HCT116 (cell line): ENCODE measurements at regions not wholly inside any gene's neighbourhood (a gene's known extent, or its start where the extent isn't known, plus 50 kb on each side); places are given as distances from the start of the nearest gene placed in this dataset.

ENCODE experiments used
- ATAC-seq: fragments of 200-7000 bp; cut with Tn5 transposase; 2 replicates; pipeline ENCODE4 v1.9.1; 2020; ENCODE audit warnings: mild to moderate bottlenecking, moderate library complexity
- BruUV-seq: library from RNA; stranded (reverse); fragments of 400-500 nt; replicated peaks from 2 replicates; lab custom pipeline; 2021; lab: Mats Ljungman, UMichigan
- CTCF ChIA-PET: fragments of 300-600 bp; sonication (Branson Sonifier 250); formaldehyde crosslinking; loops from one replicate; lab custom pipeline; 2021; ENCODE audit warnings: antibody characterized with exemption; lab: Charles Lee
- POLR2A ChIA-PET: fragments of 300-600, 350-600 bp; sonication (Branson Sonifier 250); formaldehyde crosslinking; loops from one replicate; lab custom pipeline; 2021; ENCODE audit warnings: antibody characterized with exemption; lab: Charles Lee
- RAD21 ChIA-PET, 2 experiments: fragments of 300-600 bp; sonication (Branson Sonifier 250); formaldehyde crosslinking; loops; one replicate each; lab custom pipeline; 2023; ENCODE audit warnings: low total read pairs in 2 of 2; ENCODE audit not compliant: uncharacterized antibody in 2 of 2, unreplicated experiment in 2 of 2, low non-redundant PET in 1 of 2; lab: Charles Lee
- DNase-seq: peaks from one replicate; pipeline ENCODE4 v3.0.0-alpha.2; 2010; ENCODE audit warnings: low read depth, low spot score
- H2AFZ ChIP-seq: fragments of 200-600 bp; shearing (Covaris generic), sonication (generic); 2 replicates; pipeline ENCODE4 v1.6.1; 2017; ENCODE audit warnings: low read depth, mixed run types, mixed read lengths, antibody characterized with exemption, low read length; ENCODE audit not compliant: poor library complexity, severe bottlenecking
- H3K27ac ChIP-seq: 2 replicates; pipeline ENCODE4 v1.5.1; 2012; ENCODE audit warnings: low read depth, low read length
- H3K27me3 ChIP-seq: fragments of 200-600 bp; sonication (generic); 2 replicates; pipeline ENCODE4 v1.6.1; 2016; ENCODE audit warnings: mixed run types, low read length, mixed read lengths; ENCODE audit not compliant: insufficient read depth
- H3K36me3 ChIP-seq, 2 experiments: fragments of 200-500 bp in 1 of 2; fragments of 200-600 bp in 1 of 2; sonication (Bioruptor generic) in 1 of 2; sonication (generic) in 1 of 2; 2 replicates each; pipeline versions ENCODE4 v1.5.1 to v1.6.1; 2014 to 2016; ENCODE audit warnings: low read length in 2 of 2, inconsistent platforms in 1 of 2, mixed read lengths in 1 of 2, mixed run types in 1 of 2; ENCODE audit not compliant: insufficient read depth in 2 of 2, control insufficient read depth in 1 of 2
- H3K4me1 ChIP-seq, 2 experiments: fragments of 200-600 bp in 1 of 2; sonication (generic) in 1 of 2; 2 replicates each; pipeline versions ENCODE4 v1.5.1 to v1.6.1; 2012 to 2017; ENCODE audit warnings: low read length in 2 of 2, inconsistent platforms in 1 of 2, mild to moderate bottlenecking in 1 of 2, mixed read lengths in 1 of 2, mixed run types in 1 of 2, moderate library complexity in 1 of 2; ENCODE audit not compliant: insufficient read depth in 2 of 2, control insufficient read depth in 1 of 2
- H3K4me2 ChIP-seq: fragments of 200-600 bp; sonication (generic); 2 replicates; pipeline ENCODE4 v1.6.1; 2017; ENCODE audit warnings: mixed run types, low read length, mixed read lengths
- H3K4me3 ChIP-seq, 2 experiments: fragments of 200-600 bp in 1 of 2; sonication (generic) in 1 of 2; replicated peaks in 1 of 2; 2 replicates each; pipeline ENCODE4 v1.5.1; 2011 to 2016; ENCODE audit warnings: low read length in 2 of 2, control low read depth in 1 of 2, low read depth in 1 of 2, mild to moderate bottlenecking in 1 of 2, mixed read lengths in 1 of 2, mixed run types in 1 of 2
- H3K79me2 ChIP-seq: fragments of 200-600 bp; sonication (generic); 2 replicates; pipeline ENCODE4 v1.6.1; 2017; ENCODE audit warnings: mild to moderate bottlenecking, mixed run types, low read length, moderate library complexity, mixed read lengths; ENCODE audit not compliant: insufficient read depth
- H3K9ac ChIP-seq: fragments of 200-600 bp; sonication (generic); 2 replicates; pipeline ENCODE4 v1.6.1; 2016; ENCODE audit warnings: low read length, mixed read lengths
- H3K9me2 ChIP-seq: fragments of 200-600 bp; sonication (generic), shearing (Covaris generic); 2 replicates; pipeline ENCODE4 v1.6.1; 2017; ENCODE audit warnings: mixed run types, mild to moderate bottlenecking, moderate library complexity; ENCODE audit not compliant: insufficient read depth
- H3K9me3 ChIP-seq, 2 experiments: fragments of 200-500 bp in 1 of 2; fragments of 200-600 bp in 1 of 2; sonication (Bioruptor generic) in 1 of 2; sonication (generic) in 1 of 2; 2 replicates each; pipeline ENCODE4 v1.6.1; 2014 to 2017; ENCODE audit warnings: low read length in 2 of 2, mixed read lengths in 2 of 2, inconsistent platforms in 1 of 2, low read depth in 1 of 2, mild to moderate bottlenecking in 1 of 2, mixed run types in 1 of 2, moderate library complexity in 1 of 2; ENCODE audit not compliant: control insufficient read depth in 1 of 2, insufficient read depth in 1 of 2
- H4K20me1 ChIP-seq: fragments of 200-600 bp; sonication (generic), shearing (Covaris generic); 2 replicates; pipeline ENCODE4 v1.6.1; 2017; ENCODE audit warnings: mixed run types, mild to moderate bottlenecking, moderate library complexity; ENCODE audit not compliant: insufficient read depth
- CEBPB ChIP-seq: IDR thresholded peaks from 2 replicates; pipeline ENCODE4 v1.6.1; 2012; ENCODE audit warnings: low read depth
- ELF1 ChIP-seq: IDR thresholded peaks from 2 replicates; pipeline ENCODE4 v1.6.1; 2012; ENCODE audit warnings: low read depth, borderline replicate concordance
- EZH2 ChIP-seq: fragments of 200-600 bp; sonication (generic); IDR thresholded peaks from 2 replicates; pipeline ENCODE4 v1.6.1; 2017; ENCODE audit warnings: antibody characterized with exemption, mixed run types
- FOSL1 ChIP-seq: IDR thresholded peaks from 2 replicates; pipeline ENCODE4 v1.6.1; 2012; ENCODE audit warnings: low read depth
- JUND ChIP-seq: IDR thresholded peaks from 2 replicates; pipeline ENCODE4 v1.6.1; 2012
- MAX ChIP-seq: IDR thresholded peaks from 2 replicates; pipeline ENCODE4 v1.6.1; 2012
- POLR2A ChIP-seq: IDR thresholded peaks from 2 replicates; pipeline ENCODE4 v1.7.0; 2011; ENCODE audit warnings: borderline replicate concordance; ENCODE audit not compliant: insufficient read depth, insufficient read length; ENCODE audit errors: extremely low read depth
- RAD21 ChIP-seq: IDR thresholded peaks from 2 replicates; pipeline ENCODE4 v1.6.1; 2012; ENCODE audit warnings: low read depth, mild to moderate bottlenecking
- REST ChIP-seq: IDR thresholded peaks from 2 replicates; pipeline ENCODE4 v1.6.1; 2012; ENCODE audit warnings: low read depth
- ZBTB33 ChIP-seq: IDR thresholded peaks from 2 replicates; pipeline ENCODE4 v1.6.1; 2011; ENCODE audit warnings: mild to moderate bottlenecking, low read length, moderate library complexity; ENCODE audit not compliant: insufficient replicate concordance; ENCODE audit errors: extremely low read depth
- ZNF274 ChIP-seq: fragments of 200-500 bp; sonication (Bioruptor generic); IDR thresholded peaks from 2 replicates; pipeline ENCODE4 v1.6.1; 2014; ENCODE audit warnings: mild to moderate bottlenecking, low read depth, low read length, inconsistent platforms
- intact Hi-C: fragments of 100-400 bp; cut with micrococcal nuclease; formaldehyde crosslinking; loops from 2 replicates; pipeline ENCODE4 v1.10.0; 2022

- no TSS peak for BruUV-seq
- RAD21 ChIA-PET = no interaction called here
- CTCF ChIA-PET = no interaction called here
- H3K27me3 ChIP-seq = no peaks in the 10 kb centered on the region
- H3K79me2 ChIP-seq = no peaks in the 10 kb centered on the region
- no peaks in the 10 kb centered on the region for H4K20me1 ChIP-seq
- intact Hi-C loops = no loop called here
- H3K36me3 ChIP-seq = no peaks in the 10 kb centered on the region
- no peak for TF ChIP-seq POLR2A
- no peak for TF ChIP-seq FOSL1
- no peak for TF ChIP-seq REST
- TF ChIP-seq EZH2 = no peak
- no peak for TF ChIP-seq ELF1
- no peak for TF ChIP-seq RAD21
- no peak for TF ChIP-seq ZBTB33
- no peak for TF ChIP-seq MAX
- no peak for TF ChIP-seq JUND
- no peak for TF ChIP-seq ZNF274
- TF ChIP-seq CEBPB = no peak
- ATAC-seq (no peak), DNase-seq (no peak)
- no peaks in the 10 kb centered on the region for H3K9me3 ChIP-seq
- H3K4me2 ChIP-seq = no peak overlapping the region
- no peaks in the 10 kb centered on the region for H3K9me2 ChIP-seq
- H2AFZ ChIP-seq = no peak overlapping the region
- H3K27ac ChIP-seq = no peak overlapping the region
- no peak overlapping the region for H3K4me3 ChIP-seq
- no peaks in the 10 kb centered on the region for H3K4me1 ChIP-seq
- no peak overlapping the region for H3K9ac ChIP-seq
- POLR2A ChIA-PET = no interaction called here
These were observed 557.5 kb upstream of the PTBP2 start for GRCh38 chr1:96164053-96164452.
